ENCODE measurements at regions not wholly inside any gene's neighbourhood (a gene's known extent, or its start where the extent isn't known, plus 50 kb on each side); places are given as distances from the start of the nearest gene placed in this dataset.

- peaks cover 11% of the 10 kb centered on the region for H3K9me3 Mint-ChIP-seq
- no peaks in the 10 kb centered on the region for H3K27me3 Mint-ChIP-seq (ENCODE audit: low read depth)
These were observed 1102.8 kb downstream of the BRD1 start for GRCh38 chr22:48724899-48725298.

DNA sequence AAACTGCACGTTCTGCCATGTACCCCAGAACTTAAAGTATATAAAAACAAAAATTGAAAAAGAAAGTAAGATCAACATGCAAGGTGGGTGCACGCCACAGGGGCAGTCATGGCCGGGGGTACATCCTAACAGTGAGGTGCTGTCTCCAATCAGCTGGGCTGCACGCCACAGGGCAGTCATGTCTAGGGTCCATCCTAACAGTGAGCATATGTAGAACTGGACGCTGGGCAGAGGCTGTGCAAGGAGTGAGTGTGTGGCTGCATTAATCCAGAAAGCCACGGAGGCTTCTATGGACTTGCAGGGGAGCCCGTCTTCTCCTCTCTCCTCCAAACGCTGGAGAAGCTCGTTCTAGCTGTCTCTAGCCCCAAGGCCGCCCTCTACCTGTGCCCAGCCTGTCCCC lies 1105.0 kb downstream of the BRD1 start:
- peaks cover 21% of the 10 kb centered on the region for H3K36me3 Mint-ChIP-seq (ENCODE audit: low read depth)
- TF ChIP-seq, protein P1, sequence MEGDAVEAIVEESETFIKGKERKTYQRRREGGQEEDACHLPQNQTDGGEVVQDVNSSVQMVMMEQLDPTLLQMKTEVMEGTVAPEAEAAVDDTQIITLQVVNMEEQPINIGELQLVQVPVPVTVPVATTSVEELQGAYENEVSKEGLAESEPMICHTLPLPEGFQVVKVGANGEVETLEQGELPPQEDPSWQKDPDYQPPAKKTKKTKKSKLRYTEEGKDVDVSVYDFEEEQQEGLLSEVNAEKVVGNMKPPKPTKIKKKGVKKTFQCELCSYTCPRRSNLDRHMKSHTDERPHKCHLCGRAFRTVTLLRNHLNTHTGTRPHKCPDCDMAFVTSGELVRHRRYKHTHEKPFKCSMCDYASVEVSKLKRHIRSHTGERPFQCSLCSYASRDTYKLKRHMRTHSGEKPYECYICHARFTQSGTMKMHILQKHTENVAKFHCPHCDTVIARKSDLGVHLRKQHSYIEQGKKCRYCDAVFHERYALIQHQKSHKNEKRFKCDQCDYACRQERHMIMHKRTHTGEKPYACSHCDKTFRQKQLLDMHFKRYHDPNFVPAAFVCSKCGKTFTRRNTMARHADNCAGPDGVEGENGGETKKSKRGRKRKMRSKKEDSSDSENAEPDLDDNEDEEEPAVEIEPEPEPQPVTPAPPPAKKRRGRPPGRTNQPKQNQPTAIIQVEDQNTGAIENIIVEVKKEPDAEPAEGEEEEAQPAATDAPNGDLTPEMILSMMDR (conservative IDR thresholded peaks at IDR 0.05), result no peak
- peaks cover 20% of the 10 kb centered on the region for H3K4me1 Mint-ChIP-seq
- H3K27me3 Mint-ChIP-seq (ENCODE audit: low read depth), result no peaks in the 10 kb centered on the region
- no peak for DNase-seq (ENCODE audit: low read depth, low spot score)
- H3K27ac Mint-ChIP-seq (ENCODE audit: unreplicated experiment), result no peak overlapping the region
- H3K4me3 Mint-ChIP-seq, result no peak overlapping the region
- peaks cover 8% of the 10 kb centered on the region for H3K9me3 Mint-ChIP-seq

More at GRCh38 chr22:48724899-48725298, 1102.8 kb downstream of the BRD1 start:
- H3K27ac Mint-ChIP-seq (ENCODE audit: unreplicated experiment), result peak overlapping the region; percentile 81
- H3K4me3 Mint-ChIP-seq, result no peak overlapping the region
- peaks cover 10% of the 10 kb centered on the region for H3K4me1 Mint-ChIP-seq
- peaks cover 26% of the 10 kb centered on the region for H3K36me3 Mint-ChIP-seq (ENCODE audit: low read depth)
- TF ChIP-seq, protein P1 (conservative IDR thresholded peaks at IDR 0.05), result no peak
- DNase-seq (ENCODE audit: low read depth, low spot score), result no peak

- Mint-ChIP-seq H3K36me3 (ENCODE audit: low read depth) (peaks cover 13% of the 10 kb centered on the region), H3K9me3 (peaks cover 3% of the 10 kb centered on the region), H3K27ac (ENCODE audit: unreplicated experiment) (no peak overlapping the region), H3K4me1 (peaks cover 32% of the 10 kb centered on the region), H3K4me3 (no peak overlapping the region), H3K27me3 (ENCODE audit: low read depth) (no peaks in the 10 kb centered on the region)
- TF ChIP-seq, protein P1 (conservative IDR thresholded peaks at IDR 0.05), result no peak
- DNase-seq (ENCODE audit: low read depth, low spot score), result no peak
These were observed 1106.3 kb downstream of the BRD1 start for GRCh38 chr22:48721395-48721669.

DNA sequence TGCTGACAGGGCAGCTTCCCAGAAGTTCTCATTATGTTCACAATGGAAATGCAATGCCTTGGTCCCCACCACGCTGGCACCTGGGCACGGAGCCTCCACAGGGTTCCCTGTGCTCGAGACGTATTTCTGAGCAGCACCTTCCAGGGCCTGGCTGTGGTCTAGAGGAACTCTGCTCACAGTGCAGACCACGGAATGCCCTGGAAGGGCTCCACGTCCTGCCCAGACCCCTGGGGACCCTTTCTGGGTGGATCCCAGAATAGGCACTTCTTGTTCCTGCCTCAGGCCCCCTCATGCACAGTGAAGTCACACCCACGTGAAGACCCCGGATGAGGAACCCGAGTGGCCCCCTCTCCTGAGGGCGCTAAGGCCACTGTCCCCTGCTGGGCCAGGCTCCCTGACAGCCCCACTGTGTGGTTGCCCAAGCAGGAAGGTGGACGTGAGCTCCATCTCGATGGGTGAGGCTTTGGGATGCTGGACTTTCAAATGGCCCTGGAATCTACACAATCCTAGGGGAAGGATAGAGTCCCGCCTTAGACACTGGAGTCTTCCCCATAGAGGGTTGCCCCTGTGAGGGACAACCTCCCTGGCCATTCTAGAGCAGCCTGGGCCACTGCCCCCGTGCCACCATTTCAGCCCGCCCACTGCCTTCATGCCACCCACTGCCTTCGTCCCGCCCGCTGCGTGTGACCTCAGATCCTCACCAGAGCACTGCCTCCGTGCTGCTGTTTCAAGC lies 1106.8 kb downstream of the BRD1 start:
- no peaks in the 10 kb centered on the region for H3K27me3 Mint-ChIP-seq (ENCODE audit: low read depth)
- TF ChIP-seq, protein P1 (conservative IDR thresholded peaks at IDR 0.05), result no peak
- DNase-seq (ENCODE audit: low read depth, low spot score), result no peak
- peaks cover 12% of the 10 kb centered on the region for H3K36me3 Mint-ChIP-seq (ENCODE audit: low read depth)
- peaks cover 32% of the 10 kb centered on the region for H3K4me1 Mint-ChIP-seq
- no peak overlapping the region for H3K4me3 Mint-ChIP-seq
- no peak overlapping the region for H3K27ac Mint-ChIP-seq (ENCODE audit: unreplicated experiment)
- H3K9me3 Mint-ChIP-seq, result peaks cover 7% of the 10 kb centered on the region

- H3K27ac Mint-ChIP-seq (ENCODE audit: unreplicated experiment), result peak overlapping the region; percentile 83
- DNase-seq (ENCODE audit: low read depth, low spot score), result no peak
These were observed 1107.6 kb downstream of the BRD1 start for GRCh38 chr22:48719978-48720661.

More at GRCh38 chr22:48719978-48720661, 1107.6 kb downstream of the BRD1 start:
- Mint-ChIP-seq H3K4me3 (no peak overlapping the region), H3K9me3 (peaks cover 9% of the 10 kb centered on the region), H3K36me3 (ENCODE audit: low read depth) (peaks cover 10% of the 10 kb centered on the region), H3K27me3 (ENCODE audit: low read depth) (no peaks in the 10 kb centered on the region), H3K4me1 (peaks cover 32% of the 10 kb centered on the region)
- TF ChIP-seq, protein P1 (conservative IDR thresholded peaks at IDR 0.05), result peak; percentile 54

Data from neural crest cell (in vitro differentiated cells).